NCI-H2171 treated with DMSO at 0.1 percent for 48 hours (cell line): ENCODE measurements at regions not wholly inside any gene's neighbourhood (a gene's known extent, or its start where the extent isn't known, plus 50 kb on each side); places are given as distances from the start of the nearest gene placed in this dataset.

Source experiments
- DNase-seq: peaks from one replicate; lab custom pipeline; 2025; lab: John Stamatoyannopoulos, UW

GRCh38 chr18:73733806-73734314, 413.8 kb downstream of the FBXO15 start:
- DNase-seq = no peak

GRCh38 chr18:73733376-73733775, 414.3 kb downstream of the FBXO15 start:
- DNase-seq = no peak

- DNase-seq = no peak
These were observed 419.0 kb downstream of the FBXO15 start for GRCh38 chr18:73728657-73729056.

- no peak for DNase-seq
These were observed 422.7 kb downstream of the FBXO15 start for GRCh38 chr18:73724958-73725357.

- DNase-seq = no peak
These were observed 428.0 kb downstream of the FBXO15 start for GRCh38 chr18:73719611-73720010.

- no peak for DNase-seq
These were observed 430.1 kb downstream of the FBXO15 start for GRCh38 chr18:73717570-73717969.

GRCh38 chr18:73715210-73715670, 432.4 kb downstream of the FBXO15 start:
- no peak for DNase-seq

GRCh38 chr18:73714466-73714865, 433.2 kb downstream of the FBXO15 start:
- DNase-seq = no peak

GRCh38 chr18:73711256-73711655, 436.4 kb downstream of the FBXO15 start:
- DNase-seq = no peak

GRCh38 chr18:73708591-73708990, 439.0 kb downstream of the FBXO15 start:
- DNase-seq = no peak

- no peak for DNase-seq
These were observed 440.6 kb downstream of the FBXO15 start for GRCh38 chr18:73707035-73707434.

- no peak for DNase-seq
These were observed 450.3 kb downstream of the FBXO15 start for GRCh38 chr18:73697353-73697752.

GRCh38 chr18:73696698-73697097, 450.9 kb downstream of the FBXO15 start:
- DNase-seq = no peak

GRCh38 chr18:73696171-73696570, 451.5 kb downstream of the FBXO15 start:
- no peak for DNase-seq

- DNase-seq = no peak
These were observed 454.5 kb downstream of the FBXO15 start for GRCh38 chr18:73693091-73693490.

GRCh38 chr18:73691624-73692023, 456.0 kb downstream of the FBXO15 start:
- DNase-seq = no peak

- DNase-seq = no peak
These were observed 456.5 kb downstream of the FBXO15 start for GRCh38 chr18:73691118-73691517.

GRCh38 chr18:73690222-73690621, 457.4 kb downstream of the FBXO15 start:
- DNase-seq = no peak

GRCh38 chr18:73688851-73689711, 458.6 kb downstream of the FBXO15 start:
- DNase-seq = no peak

GRCh38 chr18:73688161-73688560, 459.5 kb downstream of the FBXO15 start:
- no peak for DNase-seq

- DNase-seq = no peak
These were observed 463.0 kb downstream of the FBXO15 start for GRCh38 chr18:73684647-73685046.

GRCh38 chr18:73683409-73684238, 464.0 kb downstream of the FBXO15 start:
- DNase-seq = no peak

GRCh38 chr18:73681912-73682311, 465.7 kb downstream of the FBXO15 start:
- DNase-seq = no peak
